NOMO-1 treated with DMSO at 0.1 percent for 48 hours (cell line): ENCODE measurements at regions not wholly inside any gene's neighbourhood (a gene's known extent, or its start where the extent isn't known, plus 50 kb on each side); places are given as distances from the start of the nearest gene placed in this dataset.
A peak's percentile ranks its signal among the peaks of the same experiment; 100 is the strongest.
"Not testable (repeated sequence)": the region's sequence is repeated elsewhere in the genome, so short reads cannot be mapped to it uniquely, and the experiment has no call there.

Source experiments
- DNase-seq: peaks from one replicate; lab custom pipeline; 2025; ENCODE audit not compliant: unreplicated experiment; lab: John Stamatoyannopoulos, UW

DNA sequence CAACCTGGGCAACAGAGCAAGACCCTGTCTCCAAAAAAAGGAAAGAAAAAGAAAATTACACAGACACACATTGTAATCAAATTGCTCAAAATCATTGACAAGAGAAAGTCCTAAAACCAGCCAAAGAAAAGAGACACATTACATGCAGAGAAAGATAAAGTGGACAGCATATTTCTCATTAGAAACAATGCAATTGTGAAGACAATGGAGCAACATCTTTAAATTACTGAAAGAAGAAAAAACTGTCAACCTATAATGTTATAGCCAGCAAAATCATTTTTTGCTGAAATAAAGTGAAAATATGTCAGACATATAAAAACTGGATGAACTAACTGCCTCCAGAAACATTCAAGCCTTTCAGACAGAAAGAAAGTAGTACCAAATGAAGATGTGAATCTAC lies 120.6 kb downstream of the TMEM167A start:
- DNase-seq, result no peak

DNA sequence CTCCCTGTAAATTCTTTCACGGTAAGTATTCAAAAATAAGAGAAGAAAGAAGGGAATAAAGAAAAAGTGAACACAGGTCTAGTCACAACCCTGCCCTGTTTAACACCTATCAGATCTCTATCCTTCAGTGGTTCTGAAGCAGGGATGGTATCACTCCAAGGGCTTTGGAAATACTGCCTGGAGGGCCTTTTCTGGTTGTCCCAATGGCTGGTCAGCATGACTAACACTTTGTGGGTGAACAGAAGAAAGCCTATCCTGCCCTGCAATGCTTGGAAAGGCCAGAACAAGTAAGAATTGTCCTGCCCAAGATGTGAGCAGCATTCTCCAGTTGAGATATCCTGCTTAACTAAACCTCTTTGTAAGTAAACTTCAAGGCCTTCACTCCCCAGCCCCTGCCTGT lies 124.9 kb downstream of the TMEM167A start:
- no peak for DNase-seq

DNA sequence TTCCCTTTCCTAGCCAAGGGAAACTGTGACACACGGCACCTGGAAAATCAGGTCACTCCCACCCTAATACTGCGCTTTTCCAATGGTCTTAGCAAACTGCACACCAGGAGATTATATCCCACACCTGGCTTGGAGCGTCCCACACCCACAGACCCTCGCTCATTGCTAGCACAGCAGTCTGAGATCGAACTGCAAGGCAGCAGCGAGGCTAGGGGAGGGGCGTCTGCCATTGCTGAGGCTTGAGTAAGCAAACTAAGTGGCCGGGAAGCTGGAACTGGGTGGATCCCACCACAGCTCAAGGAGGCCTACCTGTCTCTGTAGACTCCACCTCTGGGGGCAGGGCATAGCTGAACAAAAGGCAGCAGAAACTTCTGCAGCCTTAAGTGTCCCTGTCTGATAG lies 132.9 kb downstream of the TMEM167A start:
- not testable (repeated sequence) for DNase-seq

DNA sequence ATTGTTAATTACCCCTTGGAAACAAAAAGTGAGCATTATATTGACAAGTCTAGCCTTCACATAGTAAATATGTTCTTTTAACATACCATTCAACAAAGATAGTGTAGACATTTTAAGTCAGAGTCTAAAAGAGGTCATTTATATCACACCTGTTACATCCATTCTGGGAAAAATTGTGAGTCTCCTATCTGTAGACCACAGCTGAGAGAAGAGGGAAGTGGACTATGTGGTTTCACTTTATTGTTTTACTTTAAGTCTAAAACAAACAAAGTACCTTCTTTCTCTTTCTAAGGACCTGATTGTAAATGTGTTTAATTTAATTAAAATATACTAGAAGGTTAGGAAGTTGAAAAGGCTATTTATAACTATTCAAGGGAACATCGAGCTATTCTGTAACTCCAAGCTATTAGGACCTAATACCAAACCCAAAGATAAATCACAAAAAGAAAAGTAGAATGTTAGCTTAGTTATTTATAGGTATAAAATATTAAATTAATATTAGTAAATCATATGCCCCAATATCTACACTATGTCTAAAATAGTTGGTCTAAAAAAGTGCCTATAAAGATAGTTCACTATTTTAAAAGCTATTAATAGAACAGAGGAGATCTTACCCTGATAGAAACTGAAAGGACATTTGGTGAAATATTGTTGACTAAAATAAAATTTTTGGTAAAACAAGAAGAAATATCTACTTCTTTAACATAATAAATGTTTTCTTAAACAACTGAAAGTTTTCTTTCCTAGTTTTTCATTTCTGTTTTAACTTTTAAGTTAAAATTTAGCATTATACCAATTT lies 134.9 kb downstream of the TMEM167A start:
- DNase-seq, result peak; percentile 30

DNA sequence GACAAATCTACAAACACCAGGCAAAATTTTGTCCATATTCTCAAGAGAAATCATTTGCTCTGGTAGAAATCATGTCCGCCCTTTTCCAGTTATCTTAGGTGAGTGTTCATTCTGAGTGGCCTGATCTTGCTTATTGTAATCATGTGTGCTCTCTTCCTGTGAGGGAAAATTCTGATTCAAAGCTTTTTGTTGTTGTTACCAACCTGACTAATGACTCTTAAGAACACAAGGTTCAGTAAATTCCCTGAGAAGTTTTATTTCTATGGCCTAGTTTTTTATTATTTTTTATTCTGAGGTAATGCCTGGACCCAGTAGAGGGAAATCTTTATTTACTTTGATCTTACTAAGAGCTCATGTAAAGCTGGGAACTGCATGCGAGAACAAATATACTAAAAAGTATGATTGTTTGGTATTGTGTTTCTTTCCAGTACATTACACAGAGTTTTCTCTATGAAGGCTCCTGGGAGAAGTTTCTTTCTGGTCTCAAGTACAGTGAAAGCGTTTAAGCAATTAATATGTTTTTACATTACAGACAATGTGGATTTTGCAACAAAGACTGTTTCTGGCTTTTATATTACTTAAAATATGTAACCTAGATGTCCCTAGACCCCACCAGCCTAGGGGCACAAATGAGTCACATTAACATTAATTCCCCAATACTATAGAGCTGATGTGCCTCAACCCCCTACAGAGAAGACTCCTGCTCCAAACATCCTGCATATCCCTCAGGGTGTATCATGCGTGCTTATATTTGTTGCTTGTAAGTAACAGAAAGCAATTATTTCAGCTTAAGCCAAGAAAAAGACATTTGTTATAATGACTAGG lies 138.1 kb downstream of the TMEM167A start:
- no peak for DNase-seq

DNA sequence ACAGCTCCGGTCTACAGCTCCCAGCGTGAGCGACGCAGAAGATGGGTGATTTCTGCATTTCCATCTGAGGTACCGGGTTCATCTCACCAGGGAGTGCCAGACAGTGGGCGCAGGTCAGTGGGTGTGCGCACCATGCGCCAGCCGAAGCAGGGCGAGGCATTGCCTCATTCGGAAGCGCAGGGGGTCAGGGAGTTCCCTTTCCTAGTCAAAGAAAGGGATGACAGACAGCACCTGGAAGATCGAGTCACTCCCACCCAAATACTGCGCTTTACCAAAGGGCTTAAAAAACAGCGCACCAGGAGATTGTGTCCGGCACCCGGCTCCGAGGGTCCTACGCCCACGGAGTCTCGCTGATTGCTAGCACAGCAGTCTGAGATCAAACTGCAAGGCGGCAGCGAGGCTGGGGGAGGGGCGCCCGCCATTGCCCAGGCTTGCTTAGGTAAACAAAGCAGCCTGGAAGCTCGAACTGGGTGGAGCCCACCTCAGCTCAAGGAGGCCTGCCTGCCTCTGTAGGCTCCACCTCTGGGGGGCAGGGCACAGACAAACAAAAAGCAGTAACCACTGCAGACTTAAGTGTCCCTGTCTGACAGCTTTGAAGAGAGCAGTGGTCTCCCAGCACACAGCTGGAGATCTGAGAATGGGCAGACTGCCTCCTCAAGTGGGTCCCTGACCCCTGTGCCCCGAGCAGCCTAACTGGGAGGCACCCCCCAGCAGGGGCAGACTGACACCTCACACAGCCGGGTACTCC lies 144.5 kb downstream of the TMEM167A start:
- DNase-seq, result not testable (repeated sequence)

DNA sequence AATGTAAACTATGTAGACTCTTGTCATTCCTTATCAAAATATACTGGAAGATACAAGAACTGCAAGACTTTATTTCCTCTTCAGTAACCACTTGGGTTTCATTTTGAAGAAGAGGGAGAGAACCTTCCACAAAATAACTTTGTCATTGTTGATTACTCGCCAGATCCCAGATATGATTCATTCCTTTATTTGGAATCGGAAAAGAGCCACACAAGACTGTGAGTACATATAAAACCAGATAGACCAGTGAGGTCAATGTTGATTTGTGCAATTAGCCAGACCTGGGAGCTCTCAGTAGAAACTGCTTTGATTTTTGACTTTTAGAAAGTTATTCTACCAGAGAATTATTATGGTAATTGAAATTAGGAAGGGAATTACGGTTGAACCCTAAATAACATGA lies 146.1 kb downstream of the TMEM167A start:
- no peak for DNase-seq

DNA sequence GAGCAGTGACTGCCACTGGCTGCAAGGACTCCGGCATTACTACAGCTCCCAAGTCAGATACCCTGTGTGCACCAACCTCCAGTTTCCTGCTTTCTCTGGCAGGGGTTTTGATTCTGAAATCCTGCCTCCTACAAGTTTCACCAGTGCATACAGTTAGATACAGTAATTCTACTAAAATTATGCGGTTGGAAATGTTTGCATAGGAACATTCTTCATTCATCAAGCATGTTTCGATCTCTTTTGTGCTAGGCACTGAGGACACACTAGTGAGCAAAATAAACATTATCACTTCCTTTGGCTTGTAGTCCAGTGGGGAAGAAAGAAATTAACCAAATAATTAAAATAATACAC lies 152.2 kb downstream of the TMEM167A start:
- no peak for DNase-seq

DNA sequence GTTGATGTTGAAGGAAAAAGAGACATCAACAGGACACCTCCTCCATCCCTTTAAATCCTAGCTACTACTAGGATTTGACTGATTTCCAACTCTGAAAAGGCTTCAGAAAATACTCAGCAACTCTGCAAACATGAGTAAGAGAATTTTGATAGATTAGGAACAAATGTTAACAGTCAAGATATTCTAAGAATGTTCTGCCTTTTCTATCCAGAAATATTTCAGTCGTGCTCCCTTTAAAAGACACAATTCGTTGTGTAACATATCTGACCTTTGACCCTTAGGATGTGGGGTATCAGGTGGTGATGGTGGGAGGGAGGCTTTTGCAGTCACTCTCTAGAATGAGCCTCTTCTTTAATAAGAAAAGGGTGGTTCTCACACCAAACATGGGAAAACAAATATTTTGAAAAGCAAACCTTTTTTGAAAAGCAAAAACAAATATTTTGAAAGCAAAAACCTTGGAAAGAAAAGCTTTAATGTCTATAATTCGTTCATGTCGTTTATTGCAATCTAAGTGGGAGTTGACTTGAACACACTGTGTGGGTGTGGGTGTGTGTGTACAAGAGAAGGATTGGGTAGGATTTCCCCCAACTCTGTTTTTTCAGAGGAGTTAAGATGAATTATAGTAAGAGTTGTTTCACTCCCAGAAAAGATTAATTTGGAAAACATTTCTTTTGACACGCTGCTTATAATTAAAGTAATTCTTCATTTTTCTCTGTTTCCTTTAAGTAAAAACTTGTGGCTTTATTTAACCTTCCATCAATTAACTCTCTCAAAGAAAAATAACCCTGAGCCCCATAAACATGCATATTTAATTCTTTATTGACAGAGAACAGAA lies 152.8 kb downstream of the TMEM167A start:
- no peak for DNase-seq

DNA sequence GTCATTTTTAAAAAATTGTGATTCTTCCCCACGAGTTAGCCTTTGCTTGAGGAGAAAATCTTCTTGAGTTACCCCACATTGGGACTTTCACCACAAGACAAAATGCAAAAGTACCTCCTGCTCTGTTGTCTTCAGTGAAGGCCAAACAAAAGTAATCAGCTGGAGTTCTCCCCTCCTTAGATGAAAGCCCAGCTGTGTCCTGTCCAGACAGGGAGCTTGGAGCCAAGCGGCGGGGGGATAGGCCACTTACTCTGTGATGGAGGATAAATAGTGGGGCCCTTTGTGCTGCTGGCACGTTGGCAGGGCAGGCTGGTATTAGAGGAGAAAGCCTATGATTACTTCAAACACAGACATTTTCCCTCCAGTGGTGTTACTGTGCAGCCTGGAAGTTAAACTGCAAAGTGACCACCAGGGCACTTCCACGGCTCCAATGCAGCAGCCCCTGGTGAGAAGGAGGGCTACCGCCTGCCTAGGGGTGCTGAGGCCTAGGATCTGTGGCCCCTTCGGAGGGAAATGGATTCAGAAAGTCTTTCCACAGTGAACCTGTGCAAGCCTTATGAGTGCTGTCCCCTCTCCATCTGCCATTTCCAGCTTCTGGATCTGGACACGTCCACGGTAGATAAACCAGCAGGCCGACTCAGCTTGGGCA lies 155.0 kb downstream of the TMEM167A start:
- DNase-seq, result no peak

DNA sequence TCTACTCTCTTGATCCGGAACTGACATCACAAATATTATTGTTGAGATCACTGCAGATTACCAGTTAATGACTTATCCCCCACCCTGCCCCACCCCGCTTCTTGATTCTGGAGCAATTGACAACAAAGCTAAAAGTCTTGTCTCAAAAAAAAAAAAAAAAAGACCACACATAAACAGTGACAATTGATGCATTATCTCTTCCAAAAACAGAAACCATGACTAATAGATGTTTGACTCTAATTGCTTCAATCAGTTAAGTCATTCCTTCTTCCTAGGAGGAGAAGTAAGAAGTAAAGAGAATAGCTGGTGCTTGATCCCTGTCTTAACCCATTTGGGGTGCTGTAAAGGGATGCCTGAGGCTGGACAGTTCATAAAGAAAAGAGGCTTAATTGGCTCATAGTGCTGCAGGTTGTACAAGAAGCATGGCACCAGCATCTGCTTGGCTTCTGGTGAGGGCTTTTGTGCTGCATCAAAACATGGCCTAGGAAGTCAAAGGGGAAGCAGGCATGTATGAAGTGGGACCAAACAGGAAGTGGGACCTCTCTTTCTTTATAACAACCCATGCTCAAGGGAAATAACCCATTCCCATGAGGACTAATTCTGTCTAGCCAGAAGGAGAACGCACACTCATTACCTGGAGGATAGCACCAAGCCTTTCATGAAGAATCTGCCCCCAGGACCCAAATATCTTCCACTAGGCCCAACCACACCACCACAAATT lies 158.7 kb downstream of the TMEM167A start:
- DNase-seq, result no peak

DNA sequence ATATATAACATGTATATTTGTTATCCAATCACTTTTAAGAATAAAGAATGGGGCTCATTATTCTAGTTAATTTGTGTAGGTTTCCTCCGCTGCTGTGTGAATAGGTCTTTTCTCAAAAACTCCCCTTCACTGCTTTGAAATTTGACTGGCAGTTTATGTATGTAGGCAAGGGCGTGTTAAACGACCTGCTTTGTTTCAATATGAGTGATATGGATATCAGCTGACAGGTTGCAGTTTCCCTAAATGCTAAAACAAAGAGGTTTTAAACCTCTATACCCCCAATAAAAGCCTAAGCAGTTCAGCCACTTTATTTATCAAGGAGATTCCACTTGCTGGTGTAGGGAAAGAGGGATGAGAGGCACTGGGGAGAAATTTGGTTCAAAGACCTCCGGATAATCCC lies 159.6 kb downstream of the TMEM167A start:
- DNase-seq, result no peak

DNA sequence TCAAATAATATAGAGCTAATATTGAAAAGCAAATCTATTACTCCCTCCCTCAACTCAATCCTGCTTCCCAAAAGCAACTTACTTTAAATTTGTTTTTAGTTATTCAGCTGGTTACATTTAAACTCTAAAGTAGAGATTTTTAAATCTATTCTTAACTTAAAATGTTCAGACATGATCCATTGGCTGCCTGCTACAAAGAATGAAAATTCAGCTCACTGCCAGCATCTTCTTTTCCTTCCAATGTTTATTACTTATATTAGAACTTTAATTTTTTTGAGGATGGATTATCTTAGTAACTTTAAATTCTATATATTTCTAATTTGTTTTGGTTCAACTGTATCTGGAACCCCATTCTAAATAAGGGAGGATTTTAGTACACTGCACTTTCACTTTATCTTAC lies 163.2 kb downstream of the TMEM167A start:
- no peak for DNase-seq

DNA sequence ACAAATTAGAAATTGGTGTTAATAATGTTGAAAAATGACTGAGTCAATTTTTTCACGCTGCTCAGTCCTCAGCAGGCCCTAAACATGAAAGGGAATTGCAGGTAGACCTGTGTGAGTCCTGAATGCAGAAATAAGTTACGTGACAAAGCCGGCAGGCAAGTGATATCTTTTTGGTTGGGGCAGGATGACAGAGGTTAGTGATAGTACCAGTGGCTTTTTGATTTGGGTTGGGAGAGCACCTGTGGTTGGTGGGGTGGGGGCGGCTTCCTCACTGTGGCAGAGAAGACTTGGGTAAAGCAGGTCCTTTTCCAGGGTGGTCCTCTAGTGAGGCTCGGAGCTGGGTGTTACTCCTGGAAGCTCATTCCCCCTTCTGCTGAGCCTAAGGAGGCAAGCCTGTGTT lies 164.7 kb downstream of the TMEM167A start:
- DNase-seq, result no peak

DNA sequence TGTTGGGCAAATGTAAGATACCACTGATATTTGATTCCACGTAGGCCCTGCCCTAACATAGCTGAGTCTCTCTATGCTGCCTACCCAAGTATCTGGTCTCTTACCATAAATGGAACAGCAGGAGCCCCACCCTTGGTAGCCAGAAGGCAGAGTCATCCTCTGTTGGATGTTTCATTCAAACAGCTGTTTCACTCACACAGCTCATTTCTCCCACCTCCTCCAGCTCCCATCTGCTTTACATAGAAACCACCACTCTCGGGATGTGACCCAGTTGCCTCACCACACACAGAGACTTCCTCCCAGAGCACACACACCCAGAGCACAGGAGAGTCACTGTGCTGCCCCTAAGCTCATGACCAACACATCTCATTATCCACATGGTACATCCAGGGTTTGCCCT lies 165.3 kb downstream of the TMEM167A start:
- no peak for DNase-seq

DNA sequence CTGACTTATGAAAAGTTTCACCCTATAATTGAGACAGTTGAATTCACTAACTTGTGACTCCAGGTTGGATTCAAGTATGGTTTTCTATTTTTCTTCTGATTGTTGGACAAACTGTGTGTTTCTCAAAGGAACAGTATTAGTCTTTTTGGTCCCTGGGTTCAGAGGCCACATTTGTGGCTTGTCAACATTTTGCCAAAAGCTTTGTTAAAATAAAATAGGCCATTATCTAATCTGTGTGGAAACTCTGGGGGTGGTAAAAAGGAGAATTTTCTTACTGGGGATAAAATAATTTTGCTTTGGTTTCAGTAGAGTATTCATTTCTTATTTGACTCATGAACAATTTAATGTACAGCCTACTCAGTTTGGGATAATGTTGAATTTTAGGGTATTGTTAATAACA lies 166.3 kb downstream of the TMEM167A start:
- no peak for DNase-seq

DNA sequence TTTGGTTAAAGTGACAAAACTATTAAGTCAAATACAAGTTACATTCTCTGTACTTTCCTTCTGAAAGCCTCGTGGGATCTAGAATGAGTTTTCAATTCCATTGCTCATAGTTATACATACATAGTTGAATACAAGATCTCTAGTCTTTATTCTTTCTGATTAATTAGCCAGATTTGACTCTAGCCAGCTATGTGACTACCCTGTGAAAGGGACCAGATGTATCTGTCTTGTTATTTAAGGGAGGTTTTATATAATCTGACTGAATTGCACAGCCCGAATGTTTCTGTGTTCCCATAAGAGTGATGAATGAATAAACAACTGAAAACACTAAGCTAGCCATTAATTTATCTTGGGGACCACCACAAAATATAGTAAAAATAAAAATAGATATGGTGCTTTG lies 166.7 kb downstream of the TMEM167A start:
- no peak for DNase-seq

DNA sequence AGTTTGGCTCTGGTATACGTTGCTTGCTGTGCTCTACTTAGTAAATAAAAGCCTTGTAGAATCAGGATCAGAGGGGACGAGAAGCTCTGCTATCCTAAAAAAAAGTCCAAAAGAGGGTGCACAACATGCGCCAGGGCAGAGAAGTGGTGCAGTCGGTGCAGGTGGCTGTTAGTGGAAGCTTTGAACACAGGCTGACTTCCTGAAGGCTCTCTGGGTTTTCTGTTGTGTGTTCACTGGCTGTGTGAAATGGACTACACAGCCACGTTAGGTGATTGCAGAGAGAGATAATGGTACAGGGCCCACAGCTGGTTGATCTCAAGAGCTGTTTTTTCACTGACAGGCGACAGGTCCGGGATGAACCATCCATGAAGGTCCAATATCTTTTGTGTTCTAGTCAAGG lies 167.4 kb downstream of the TMEM167A start:
- DNase-seq, result no peak

DNA sequence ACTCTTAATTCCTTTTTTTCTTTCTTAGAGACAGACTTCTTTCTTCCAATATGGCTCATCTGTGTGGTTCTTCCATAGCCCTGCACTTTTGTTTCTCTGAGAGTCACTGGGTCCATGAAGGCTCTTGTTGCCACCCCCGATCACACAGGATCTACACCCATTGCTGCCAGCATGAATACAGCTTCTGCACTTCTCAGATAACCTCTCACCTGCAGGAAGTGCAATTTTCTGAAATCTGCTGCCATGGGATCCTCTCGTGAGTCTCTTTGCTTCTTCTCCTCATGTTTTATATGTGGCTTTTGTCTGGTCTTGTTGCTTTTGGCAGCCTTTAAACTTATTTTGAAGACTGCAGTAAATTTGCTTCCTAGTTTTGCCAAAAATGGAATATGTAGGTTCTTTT lies 171.2 kb downstream of the TMEM167A start:
- DNase-seq, result no peak
